HG02943 (cell line): ENCODE measurements at regions not wholly inside any gene's neighbourhood (a gene's known extent, or its start where the extent isn't known, plus 50 kb on each side); places are given as distances from the start of the nearest gene placed in this dataset.

ENCODE experiments used
- ATAC-seq: cut with Tn5 transposase; IDR thresholded peaks from one replicate; pipeline ENCODE4 v1.9.1; 2021; ENCODE audit warnings: mild to moderate bottlenecking, low read depth, moderate library complexity; ENCODE audit not compliant: unreplicated experiment

DNA sequence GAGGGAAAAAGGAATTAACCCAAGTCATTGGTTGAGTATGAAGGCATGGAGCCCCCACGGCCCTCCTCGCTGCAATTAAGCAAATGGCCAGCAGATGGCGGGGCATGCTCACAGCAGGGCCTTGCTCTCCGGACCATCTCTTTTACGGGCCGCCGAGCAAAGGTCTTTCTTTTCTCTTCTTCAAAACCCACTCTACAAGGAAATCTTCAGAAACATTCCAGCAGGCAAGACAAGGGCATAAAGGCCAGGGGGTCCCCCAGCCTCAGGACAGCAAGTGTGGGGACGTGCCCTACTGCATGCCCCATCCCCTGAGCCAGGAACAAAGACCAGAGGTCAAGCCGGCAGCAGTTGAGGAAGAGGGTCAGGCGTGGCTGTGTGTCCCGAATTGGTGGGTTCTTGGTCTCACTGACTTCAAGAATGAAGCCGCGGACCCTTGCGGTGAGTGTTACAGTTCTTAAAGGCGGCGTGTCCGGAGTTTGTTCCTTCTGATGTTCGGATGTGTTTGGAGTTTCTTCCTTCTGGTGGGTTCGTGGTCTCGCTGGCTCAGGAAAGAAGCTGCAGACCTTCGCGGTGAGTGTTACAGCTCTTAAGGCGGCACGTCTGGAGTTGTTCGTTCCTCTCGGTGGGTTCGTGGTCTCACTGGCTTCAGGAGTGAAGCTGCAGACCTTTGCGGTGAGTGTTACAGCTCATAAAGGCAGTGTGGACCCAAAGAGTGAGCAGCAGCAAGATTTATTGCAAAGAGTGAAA lies 59.6 kb upstream of the TOP1 start:
- ATAC-seq = peak; percentile 69

GRCh38 chr20:40970218-40970617 lies 58.4 kb upstream of the TOP1 start:
- ATAC-seq = no peak

DNA sequence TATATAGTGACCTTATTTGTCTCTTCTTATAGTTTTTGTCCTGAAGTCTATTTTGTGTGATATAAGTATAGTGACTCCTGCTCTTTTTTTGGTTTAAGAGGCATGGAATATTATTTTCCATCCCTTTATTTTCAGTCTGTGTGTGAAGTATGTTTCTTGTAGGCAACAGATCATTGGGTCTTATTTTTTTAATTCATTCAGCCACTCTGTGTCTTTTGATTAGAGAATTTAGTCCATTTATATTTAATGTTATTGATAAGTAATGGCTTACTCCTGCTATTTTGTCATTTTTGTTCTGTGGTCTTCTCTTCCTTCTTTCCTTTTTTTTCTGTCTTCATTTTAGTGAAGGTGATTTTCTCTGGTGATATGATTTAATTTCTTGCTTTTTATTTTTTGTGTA lies 51.4 kb upstream of the TOP1 start:
- no peak for ATAC-seq

DNA sequence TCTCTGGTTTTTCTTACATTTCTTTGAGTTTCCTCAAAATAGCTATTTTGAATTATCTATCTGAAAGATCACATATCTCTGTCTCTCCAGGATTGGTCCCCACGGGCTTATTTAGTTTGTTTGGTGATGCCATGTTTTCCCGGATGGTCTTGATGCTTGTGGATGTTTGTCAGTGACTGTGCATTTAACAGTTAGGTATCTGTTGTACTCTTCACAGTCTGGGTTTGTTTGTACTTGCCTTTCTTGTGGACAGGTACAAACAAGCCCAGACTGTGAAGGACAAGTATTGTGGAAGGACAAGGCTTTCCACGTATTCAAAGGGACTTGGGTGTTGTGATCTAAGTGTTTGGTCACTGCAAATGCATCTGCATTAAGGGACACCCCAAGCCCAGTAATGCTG lies 49.9 kb upstream of the TOP1 start:
- ATAC-seq = no peak
